Activated T-cell treated with anti-CD3 and anti-CD28 coated beads, Interleukin-2, amount 50 U/mL, for 72 hours (primary cell): ENCODE measurements at regions not wholly inside any gene's neighbourhood (a gene's known extent, or its start where the extent isn't known, plus 50 kb on each side); places are given as distances from the start of the nearest gene placed in this dataset.
"Not testable (repeated sequence)": the region's sequence is repeated elsewhere in the genome, so short reads cannot be mapped to it uniquely, and the experiment has no call there.

Experiments
- ATAC-seq, 2 donors: fragments of 150-1000 bp; cut with Tn5 transposase; replicated peaks in 1 of 2; 2 replicates each; pipeline ENCODE4 v1.10.0; 2021; ENCODE audit warnings: moderate library complexity in 2 of 2, mild to moderate bottlenecking in 1 of 2
- DNase-seq, 2 donors: peaks; one replicate each; pipeline ENCODE4 v3.0.0; 2021 to 2022; ENCODE audit warnings: mixed read lengths in 1 of 2
- H3K27ac Mint-ChIP-seq: one replicate; pipeline ENCODE4 v1.8.0; 2022; ENCODE audit warnings: mild to moderate bottlenecking, moderate library complexity, mixed read lengths
- H3K27me3 Mint-ChIP-seq: one replicate; pipeline ENCODE4 v1.8.0; 2022; ENCODE audit warnings: low read depth, mixed read lengths
- H3K36me3 Mint-ChIP-seq, 2 donors: one replicate each; pipeline ENCODE4 v1.8.0; 2022; ENCODE audit warnings: mixed read lengths in 2 of 2, mild to moderate bottlenecking in 1 of 2; ENCODE audit not compliant: insufficient read depth in 2 of 2
- H3K4me1 Mint-ChIP-seq: one replicate; pipeline ENCODE4 v1.8.0; 2022; ENCODE audit warnings: low read depth, mixed read lengths
- H3K4me3 Mint-ChIP-seq, 2 donors: one replicate each; pipeline ENCODE4 v1.8.0; 2022; ENCODE audit warnings: mild to moderate bottlenecking in 2 of 2, mixed read lengths in 2 of 2, moderate library complexity in 2 of 2
- H3K9me3 Mint-ChIP-seq, 2 donors: one replicate each; pipeline ENCODE4 v1.8.0; 2022; ENCODE audit warnings: mixed read lengths in 2 of 2

DNA sequence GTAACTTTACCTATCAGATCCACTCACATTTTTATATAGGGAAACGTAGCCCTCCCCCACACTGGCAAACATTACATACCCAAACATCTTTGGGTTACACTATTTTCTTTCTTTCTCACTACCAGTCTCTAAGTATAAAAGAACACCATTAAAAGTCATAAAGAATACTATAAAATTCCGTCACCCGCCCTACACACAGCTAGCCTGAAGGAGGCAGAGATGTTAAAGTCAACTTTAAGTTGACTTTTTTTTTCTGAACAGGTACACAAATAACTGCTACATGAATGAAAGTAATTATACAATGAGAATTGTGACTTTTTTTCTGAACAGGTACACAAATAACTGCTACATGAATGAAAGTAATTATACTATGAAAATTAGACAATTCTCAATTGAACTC lies 628.3 kb downstream of the NUP35 start:
- Mint-ChIP-seq H3K27ac (no peak overlapping the region), H3K9me3 (peaks cover 6 to 9% of the 10 kb centered on the region in 2 donors), H3K4me1 (no peaks in the 10 kb centered on the region), H3K27me3 (no peaks in the 10 kb centered on the region), H3K4me3 (no peak overlapping the region), H3K36me3 (no peaks in the 10 kb centered on the region)
- ATAC-seq (no peak), DNase-seq (no peak)

DNA sequence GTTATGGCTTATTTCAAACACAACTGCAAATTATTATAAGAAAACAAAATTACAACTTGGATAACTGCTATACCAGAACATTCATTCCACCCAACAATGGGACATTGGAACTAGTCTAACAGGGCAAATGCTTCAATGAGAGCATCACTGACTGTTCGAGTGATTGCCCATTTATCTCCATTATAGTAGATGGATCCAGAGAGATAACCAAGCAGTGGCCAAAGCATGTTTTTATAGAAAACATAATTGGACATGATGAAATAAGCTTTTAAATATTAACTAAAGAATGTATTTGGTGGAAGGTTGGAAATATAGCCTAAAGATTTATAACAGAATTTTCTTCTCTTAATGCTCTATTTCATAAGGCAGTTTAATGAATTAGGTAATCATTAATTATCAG lies 634.8 kb downstream of the NUP35 start:
- Mint-ChIP-seq H3K4me1 (no peaks in the 10 kb centered on the region), H3K36me3 (no peaks in the 10 kb centered on the region), H3K9me3 (peaks cover 2 to 3% of the 10 kb centered on the region in 2 donors), H3K27me3 (no peaks in the 10 kb centered on the region), H3K4me3 (no peak overlapping the region), H3K27ac (no peak overlapping the region)
- DNase-seq = no peak
- no peak for ATAC-seq

DNA sequence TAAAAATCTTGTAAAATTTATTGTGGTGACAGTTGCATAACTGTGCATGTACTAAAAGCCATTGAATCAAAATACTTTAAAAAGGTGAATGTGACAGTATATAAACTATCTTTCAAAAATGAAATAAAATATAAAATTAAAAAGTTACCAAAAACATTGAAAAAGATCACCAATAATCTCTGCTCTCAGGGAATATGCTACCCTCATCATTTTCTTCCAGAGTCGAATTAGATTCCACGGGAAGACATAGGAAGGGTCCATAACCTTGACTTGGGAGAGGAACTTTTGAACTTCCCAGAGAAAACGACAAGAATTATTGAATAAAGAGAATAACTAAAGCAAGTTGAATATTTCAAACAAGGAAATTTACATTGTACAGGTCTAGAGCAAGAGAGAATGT lies 649.5 kb downstream of the NUP35 start:
- ATAC-seq = no peak
- H3K9me3 Mint-ChIP-seq = peaks cover 4 to 15% of the 10 kb centered on the region in 2 donors

DNA sequence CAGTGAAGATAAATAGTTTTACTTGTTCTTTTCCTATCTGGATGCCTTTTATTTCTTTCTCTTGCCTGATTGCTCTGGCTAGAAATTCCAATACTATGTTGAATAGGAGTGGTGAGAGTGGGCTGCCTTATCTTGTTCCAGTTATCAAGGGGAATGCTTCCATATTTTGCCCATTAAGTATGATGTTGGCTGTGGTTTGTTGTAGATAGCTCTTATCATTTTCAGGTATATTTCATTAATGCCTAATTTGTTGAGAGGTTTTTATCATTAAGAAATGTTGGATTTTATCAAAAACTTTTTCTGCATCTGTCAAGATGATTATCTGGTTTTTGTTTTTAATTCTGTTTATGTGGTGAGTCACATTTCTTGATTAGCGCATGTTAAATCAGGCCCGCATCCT lies 655.8 kb downstream of the NUP35 start:
- Mint-ChIP-seq H3K4me3 (no peak overlapping the region), H3K9me3 (peaks cover 2 to 20% of the 10 kb centered on the region in 2 donors)

More for the DNA sequence above, 649.5 kb downstream of the NUP35 start:
- DNase-seq = no peak
- Mint-ChIP-seq H3K4me3 (no peak overlapping the region), H3K4me1 (no peaks in the 10 kb centered on the region), H3K27me3 (no peaks in the 10 kb centered on the region), H3K36me3 (no peaks in the 10 kb centered on the region), H3K27ac (no peak overlapping the region)

DNA sequence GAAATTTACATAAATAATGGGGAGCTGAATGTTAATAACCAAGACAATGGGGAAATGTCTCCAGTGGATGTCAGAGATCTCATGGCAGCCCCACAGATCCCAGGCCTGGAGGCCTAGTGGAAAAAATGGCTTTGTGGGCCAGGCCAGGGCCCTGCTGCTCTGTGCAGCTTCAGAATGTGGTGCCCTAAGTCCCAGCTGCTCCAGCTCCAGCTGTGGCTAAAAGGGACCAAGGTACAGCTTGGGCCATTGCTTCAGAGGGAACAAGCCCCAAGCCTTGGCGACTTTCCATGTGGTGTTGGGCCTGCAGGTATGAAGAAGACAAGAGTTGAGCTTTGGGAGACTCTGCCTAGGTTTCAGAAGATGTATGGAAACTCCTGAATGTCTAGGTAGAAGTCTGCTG lies 658.2 kb downstream of the NUP35 start:
- Mint-ChIP-seq H3K4me3 (no peak overlapping the region), H3K4me1 (no peaks in the 10 kb centered on the region), H3K27ac (no peak overlapping the region), H3K9me3 (peaks cover 4 to 15% of the 10 kb centered on the region in 2 donors), H3K36me3 (no peaks in the 10 kb centered on the region), H3K27me3 (no peaks in the 10 kb centered on the region)
- ATAC-seq (no peak), DNase-seq (no peak)

More for the DNA sequence above, 655.8 kb downstream of the NUP35 start:
- ATAC-seq = no peak
- no peak overlapping the region for H3K27ac Mint-ChIP-seq
- no peak for DNase-seq
- no peaks in the 10 kb centered on the region for H3K36me3 Mint-ChIP-seq
- H3K4me1 Mint-ChIP-seq = no peaks in the 10 kb centered on the region
- H3K27me3 Mint-ChIP-seq = no peaks in the 10 kb centered on the region

DNA sequence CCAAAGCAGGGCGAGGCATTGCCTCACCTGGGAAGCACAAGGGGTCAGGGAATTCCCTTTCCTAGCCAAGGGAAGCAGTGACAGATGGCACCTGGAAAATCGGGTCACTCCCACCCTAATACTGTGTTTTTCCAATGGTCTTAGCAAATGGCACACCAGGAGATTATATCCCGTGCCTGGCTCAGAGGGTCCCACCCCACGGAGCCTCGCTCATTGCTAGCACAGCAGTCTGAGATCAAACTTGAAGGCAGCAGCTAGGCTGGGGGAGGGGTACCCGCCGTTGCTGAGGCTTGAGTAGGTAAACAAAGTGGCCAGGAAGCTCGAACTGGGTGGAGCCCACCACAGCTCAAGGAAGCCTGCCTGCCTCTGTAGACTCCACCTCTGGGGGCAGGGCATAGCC lies 664.6 kb downstream of the NUP35 start:
- H3K27me3 Mint-ChIP-seq, H3K9me3 Mint-ChIP-seq, H3K27ac Mint-ChIP-seq, ATAC-seq, H3K4me3 Mint-ChIP-seq, DNase-seq, H3K36me3 Mint-ChIP-seq, H3K4me1 Mint-ChIP-seq: not testable (repeated sequence)

DNA sequence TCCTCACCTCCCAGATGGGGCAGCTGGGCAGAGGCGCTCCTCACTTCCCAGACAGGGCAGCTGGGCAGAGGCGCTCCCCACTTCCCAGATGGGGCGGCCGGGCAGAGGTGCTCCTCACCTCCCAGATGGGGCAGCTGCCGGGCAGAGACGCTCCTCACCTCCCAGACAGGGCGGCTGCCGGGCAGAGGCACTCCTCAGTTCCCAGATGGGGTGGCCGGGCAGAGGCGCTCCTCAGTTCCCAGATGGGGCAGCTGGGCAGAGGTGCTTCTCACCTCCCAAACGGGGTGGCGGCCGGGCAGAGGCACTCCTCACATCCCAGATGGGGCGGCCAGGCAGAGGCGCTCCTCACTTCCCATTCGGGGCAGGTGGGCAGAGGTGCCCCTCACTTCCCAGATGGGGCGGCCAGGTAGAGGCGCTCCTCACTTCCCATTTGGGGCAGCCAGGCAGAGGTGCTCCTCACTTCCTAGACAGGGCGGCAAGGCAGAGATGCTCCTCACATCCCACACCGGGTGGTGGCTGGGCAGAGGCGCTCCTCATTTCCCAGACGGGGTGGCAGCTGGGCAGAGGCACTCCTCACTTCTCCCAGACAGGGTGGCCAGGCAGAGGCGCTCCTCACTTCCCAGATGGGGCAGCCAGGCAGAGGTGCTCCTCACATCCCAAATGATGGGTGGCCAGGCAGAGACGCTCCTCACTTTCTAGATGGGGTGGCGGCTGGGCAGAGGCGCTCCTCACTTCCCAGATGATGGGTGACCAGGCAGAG lies 668.1 kb downstream of the NUP35 start:
- not testable (repeated sequence) for H3K4me3 Mint-ChIP-seq, H3K27me3 Mint-ChIP-seq, H3K4me1 Mint-ChIP-seq, ATAC-seq, H3K27ac Mint-ChIP-seq, DNase-seq, H3K36me3 Mint-ChIP-seq
- H3K9me3 Mint-ChIP-seq = peaks cover 12% of the 10 kb centered on the region in 2 donors

DNA sequence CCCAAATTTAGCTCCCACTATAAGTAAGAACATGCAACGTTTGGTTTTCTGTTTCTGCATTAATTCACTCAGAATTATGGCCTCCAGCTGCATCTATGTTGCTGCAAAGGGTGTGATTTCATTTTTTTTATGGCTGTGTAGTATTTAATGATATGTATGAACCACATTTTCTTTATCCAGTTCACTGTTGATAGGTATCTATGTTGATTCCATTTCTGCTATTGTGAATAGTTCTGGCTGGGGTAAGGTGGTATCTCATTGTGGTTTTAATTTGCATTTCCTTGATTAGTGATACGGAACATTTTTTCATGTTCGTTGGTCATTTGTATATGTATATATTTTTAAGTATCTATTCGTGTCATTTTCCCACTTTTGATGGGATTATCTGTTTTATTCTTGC lies 674.3 kb downstream of the NUP35 start:
- Mint-ChIP-seq H3K27me3 (no peaks in the 10 kb centered on the region), H3K4me1 (no peaks in the 10 kb centered on the region), H3K9me3 (peaks cover 11 to 19% of the 10 kb centered on the region in 2 donors), H3K27ac (no peak overlapping the region), H3K4me3 (no peak overlapping the region), H3K36me3 (peaks cover 0 to 4% of the 10 kb centered on the region in 2 donors)
- DNase-seq (no peak), ATAC-seq (no peak)

DNA sequence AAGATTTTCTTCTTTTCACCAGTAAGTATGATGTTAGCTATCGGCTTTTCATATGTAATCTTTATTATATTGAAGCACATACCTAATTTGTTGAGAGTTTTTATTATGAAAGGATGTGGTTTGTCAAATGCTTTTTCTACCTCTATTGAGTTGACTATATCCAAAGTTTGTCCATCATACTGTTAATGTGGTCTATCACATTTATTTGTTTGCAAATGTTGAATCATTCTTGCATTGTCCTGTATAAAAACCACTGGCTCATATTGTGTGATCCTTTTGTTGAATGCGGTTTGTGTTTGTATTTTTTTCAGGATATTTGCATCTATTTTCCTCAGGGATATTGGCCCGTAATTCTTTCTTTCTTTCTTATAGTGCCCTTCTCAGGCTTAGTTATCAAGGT lies 675.5 kb downstream of the NUP35 start:
- no peaks in the 10 kb centered on the region for H3K4me1 Mint-ChIP-seq
- no peak overlapping the region for H3K27ac Mint-ChIP-seq
- DNase-seq (no peak), ATAC-seq (no peak)
- H3K4me3 Mint-ChIP-seq = no peak overlapping the region
- peaks cover 6 to 17% of the 10 kb centered on the region in 2 donors for H3K9me3 Mint-ChIP-seq
- peaks cover 0 to 2% of the 10 kb centered on the region in 2 donors for H3K36me3 Mint-ChIP-seq
- H3K27me3 Mint-ChIP-seq = no peaks in the 10 kb centered on the region

DNA sequence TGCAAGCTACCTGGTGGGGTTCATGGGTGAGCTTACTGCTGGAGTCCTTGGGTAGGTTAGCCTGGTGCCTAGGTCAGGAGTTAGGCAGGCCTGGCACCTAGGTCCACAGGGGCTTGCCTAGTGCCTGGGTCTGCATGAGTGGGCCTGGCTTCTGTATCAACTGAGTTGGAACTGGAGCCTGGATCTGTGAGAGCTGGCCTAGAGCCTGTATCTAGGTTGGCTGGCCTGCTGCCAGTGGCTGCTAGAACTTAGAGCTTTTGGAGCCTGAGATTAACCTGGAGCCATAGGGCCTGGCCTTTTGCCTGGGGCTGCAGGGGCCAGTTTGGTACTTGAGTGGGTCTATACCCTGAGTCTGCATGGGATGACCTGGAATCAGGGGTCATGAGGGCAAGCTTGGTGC lies 679.4 kb downstream of the NUP35 start:
- H3K4me1 Mint-ChIP-seq = no peaks in the 10 kb centered on the region
- no peak overlapping the region for H3K4me3 Mint-ChIP-seq
- no peak for ATAC-seq
- DNase-seq = no peak
- H3K9me3 Mint-ChIP-seq = peaks cover 4 to 6% of the 10 kb centered on the region in 2 donors
- H3K27ac Mint-ChIP-seq = no peak overlapping the region
- H3K36me3 Mint-ChIP-seq = no peaks in the 10 kb centered on the region
- no peaks in the 10 kb centered on the region for H3K27me3 Mint-ChIP-seq

DNA sequence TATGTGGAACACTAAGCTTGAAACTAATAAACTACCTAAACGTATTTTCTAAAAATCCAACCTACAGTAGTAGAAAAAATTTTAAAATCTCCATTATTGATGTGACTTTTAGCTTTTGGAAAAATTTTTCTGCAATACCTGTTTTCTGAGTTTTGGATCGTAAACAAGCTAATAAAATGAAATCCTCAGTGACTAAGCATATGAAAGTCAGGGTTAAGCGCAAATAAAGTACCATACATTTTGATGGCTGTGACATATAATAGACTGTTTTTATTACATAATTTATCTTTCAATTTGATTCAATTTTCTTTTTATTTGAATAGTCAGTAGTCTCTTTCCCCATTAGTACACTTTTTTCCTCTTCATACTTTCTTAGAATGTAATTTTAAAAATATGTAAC lies 683.6 kb downstream of the NUP35 start:
- H3K27ac Mint-ChIP-seq = no peak overlapping the region
- no peak overlapping the region for H3K4me3 Mint-ChIP-seq
- no peaks in the 10 kb centered on the region for H3K4me1 Mint-ChIP-seq
- DNase-seq (no peak), ATAC-seq (no peak)
- H3K27me3 Mint-ChIP-seq = no peaks in the 10 kb centered on the region
- H3K9me3 Mint-ChIP-seq = no peaks in the 10 kb centered on the region
- H3K36me3 Mint-ChIP-seq = no peaks in the 10 kb centered on the region

DNA sequence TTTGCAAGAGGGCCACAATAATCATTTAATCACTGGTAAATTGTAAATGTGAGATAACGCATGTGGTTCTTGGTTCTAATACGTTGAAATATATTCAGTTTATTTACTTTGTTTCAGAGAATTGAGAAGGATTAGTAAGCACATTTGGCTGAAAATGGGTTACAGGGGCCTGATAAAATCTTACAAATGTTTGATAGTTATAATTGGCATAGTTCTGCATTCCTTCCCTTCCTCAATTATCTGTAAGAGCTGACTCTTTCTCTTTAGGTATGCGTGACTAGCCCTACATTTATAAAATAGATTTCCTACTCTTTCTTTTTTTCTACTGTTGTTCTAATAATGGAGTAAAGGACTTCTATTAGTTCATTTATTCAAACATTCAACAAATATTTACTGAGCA lies 685.2 kb downstream of the NUP35 start:
- Mint-ChIP-seq H3K36me3 (no peaks in the 10 kb centered on the region), H3K9me3 (no peaks in the 10 kb centered on the region), H3K4me1 (no peaks in the 10 kb centered on the region), H3K4me3 (no peak overlapping the region), H3K27me3 (no peaks in the 10 kb centered on the region), H3K27ac (no peak overlapping the region)
- ATAC-seq (no peak), DNase-seq (no peak)

DNA sequence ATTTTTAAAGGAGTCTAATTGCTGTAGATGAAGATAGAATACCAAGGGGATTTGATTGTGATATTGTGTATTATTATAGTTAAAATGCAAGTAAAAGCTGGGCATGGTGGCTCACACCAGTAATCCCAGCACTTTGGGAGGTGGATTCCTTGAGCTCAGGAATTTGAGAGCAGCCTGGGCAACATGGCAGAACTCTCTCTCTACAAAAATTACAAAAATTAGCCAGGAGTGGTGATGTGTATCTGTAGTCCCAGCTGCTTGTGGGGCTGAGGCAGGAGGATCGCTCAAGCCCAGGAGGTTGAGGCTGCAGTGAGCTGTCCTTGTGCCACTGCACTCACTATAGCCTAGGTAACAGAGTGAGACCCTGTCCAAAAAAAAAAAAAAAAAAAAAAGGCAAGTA lies 687.0 kb downstream of the NUP35 start:
- ATAC-seq (no peak), DNase-seq (no peak)
- Mint-ChIP-seq H3K4me1 (no peaks in the 10 kb centered on the region), H3K4me3 (no peak overlapping the region), H3K9me3 (no peaks in the 10 kb centered on the region), H3K27me3 (no peaks in the 10 kb centered on the region), H3K27ac (no peak overlapping the region), H3K36me3 (no peaks in the 10 kb centered on the region)

DNA sequence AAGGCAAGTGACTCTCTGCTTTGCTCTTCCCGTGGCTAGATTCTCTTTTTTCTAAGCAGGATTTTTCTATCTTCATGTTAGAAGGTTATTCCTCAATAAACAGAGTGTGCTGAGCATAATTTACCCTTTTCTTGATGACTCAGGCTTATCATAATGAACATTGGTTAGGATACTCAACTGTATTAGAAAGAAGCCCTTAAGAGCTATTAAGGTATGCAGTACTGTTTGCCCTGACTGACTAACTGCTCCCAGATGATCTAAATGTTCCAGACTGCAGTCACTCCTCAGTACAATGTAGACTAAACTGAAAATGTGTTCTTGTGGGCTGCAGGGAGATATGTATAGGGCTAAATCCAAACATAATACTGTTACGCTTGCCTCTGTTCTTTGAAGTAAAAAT lies 687.8 kb downstream of the NUP35 start:
- H3K36me3 Mint-ChIP-seq = no peaks in the 10 kb centered on the region
- DNase-seq (no peak), ATAC-seq (no peak)
- no peaks in the 10 kb centered on the region for H3K27me3 Mint-ChIP-seq
- no peaks in the 10 kb centered on the region for H3K4me1 Mint-ChIP-seq
- no peak overlapping the region for H3K4me3 Mint-ChIP-seq
- no peak overlapping the region for H3K27ac Mint-ChIP-seq
- no peaks in the 10 kb centered on the region for H3K9me3 Mint-ChIP-seq
